GM19455 (cell line): ENCODE measurements at regions not wholly inside any gene's neighbourhood (a gene's known extent, or its start where the extent isn't known, plus 50 kb on each side); places are given as distances from the start of the nearest gene placed in this dataset.
"Not testable (repeated sequence)": the region's sequence is repeated elsewhere in the genome, so short reads cannot be mapped to it uniquely, and the experiment has no call there.

Experiments
- ATAC-seq: cut with Tn5 transposase; IDR thresholded peaks from one replicate; pipeline ENCODE4 v1.9.1; 2021; ENCODE audit not compliant: unreplicated experiment

DNA sequence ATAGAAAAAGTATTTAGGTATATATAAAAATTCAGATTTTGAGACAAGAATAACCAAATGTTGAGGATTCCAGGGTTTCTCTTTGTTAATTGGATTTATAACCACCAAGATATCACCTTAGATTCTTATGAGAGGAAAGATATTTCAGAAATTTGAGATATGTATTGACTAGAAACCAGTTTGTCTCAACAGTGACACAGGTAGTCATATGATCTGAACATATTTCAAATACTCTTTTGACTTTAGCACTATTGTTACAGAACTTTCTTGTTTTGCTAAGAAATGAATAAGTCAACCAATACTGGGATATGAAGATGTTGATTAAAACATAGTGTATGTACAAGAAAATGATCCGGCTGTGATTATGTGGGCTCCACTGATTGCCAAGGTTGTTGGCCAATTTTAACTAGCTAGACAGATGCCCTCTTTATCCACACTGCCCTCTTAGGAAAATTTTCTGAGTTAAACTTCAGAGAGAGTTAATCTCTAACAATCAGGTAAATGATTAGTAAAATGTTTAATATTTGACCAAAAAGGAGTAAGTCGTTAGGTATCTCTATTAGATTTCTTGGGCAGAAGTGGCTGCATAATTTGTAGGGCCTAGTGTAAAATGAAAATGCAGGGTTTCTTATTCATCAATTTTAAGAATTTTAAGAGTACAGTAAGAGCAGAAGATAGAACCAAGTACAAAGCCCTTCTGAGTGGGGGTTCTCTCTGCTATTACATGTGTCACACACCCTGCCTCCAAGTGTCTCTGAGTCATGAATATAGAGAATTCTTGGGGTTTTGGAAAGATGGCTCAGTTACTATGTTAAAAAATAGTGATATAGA, 376.0 kb downstream of the TFEC start:
- ATAC-seq, result no peak

- ATAC-seq, result no peak
These were observed 381.1 kb downstream of the TFEC start for GRCh38 chr7:115649429-115649828.

DNA sequence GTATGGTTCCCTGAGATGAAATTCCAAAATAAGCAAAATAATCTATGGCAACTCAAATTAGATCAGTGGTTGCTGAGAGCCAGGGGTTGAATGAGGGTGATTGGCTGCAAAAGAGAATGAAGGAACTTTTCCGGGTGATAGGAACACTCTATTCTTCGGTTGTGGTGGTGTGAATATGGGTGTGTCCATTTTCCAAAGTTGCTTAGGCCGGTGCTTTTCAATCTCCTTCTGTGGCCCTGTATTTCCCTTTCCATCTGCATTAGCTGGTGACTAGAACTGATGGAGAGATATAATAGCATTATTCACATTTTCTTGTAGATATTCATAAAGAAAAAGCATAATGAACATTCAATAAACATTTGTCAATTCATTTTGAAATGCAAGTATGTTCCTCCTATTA, 382.9 kb downstream of the TFEC start:
- ATAC-seq, result no peak

- ATAC-seq, result no peak
These were observed 388.4 kb downstream of the TFEC start for GRCh38 chr7:115642194-115642593.

- ATAC-seq, result no peak
These were observed 391.7 kb downstream of the TFEC start for GRCh38 chr7:115638853-115639252.

DNA sequence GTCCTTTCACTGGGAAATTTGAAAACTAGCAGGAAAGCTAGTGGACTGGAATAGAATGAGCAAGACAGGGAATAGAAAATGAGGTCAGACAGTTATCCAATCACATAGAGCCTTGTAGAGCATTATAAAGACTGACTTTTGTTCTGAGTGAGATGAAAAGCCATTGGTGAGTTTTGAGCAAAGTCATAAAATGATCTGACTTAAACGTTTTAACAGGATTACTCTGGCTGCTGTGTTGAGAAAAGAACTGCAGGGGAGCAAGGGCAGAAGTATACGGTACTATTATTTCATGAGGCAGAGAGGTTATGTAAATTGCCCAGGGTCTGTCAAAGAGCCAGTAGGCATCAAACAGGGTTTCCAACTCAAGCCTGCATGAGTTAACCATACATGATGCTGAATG, 393.4 kb downstream of the TFEC start:
- no peak for ATAC-seq

- ATAC-seq, result no peak
These were observed 394.7 kb downstream of the TFEC start for GRCh38 chr7:115635876-115636275.

DNA sequence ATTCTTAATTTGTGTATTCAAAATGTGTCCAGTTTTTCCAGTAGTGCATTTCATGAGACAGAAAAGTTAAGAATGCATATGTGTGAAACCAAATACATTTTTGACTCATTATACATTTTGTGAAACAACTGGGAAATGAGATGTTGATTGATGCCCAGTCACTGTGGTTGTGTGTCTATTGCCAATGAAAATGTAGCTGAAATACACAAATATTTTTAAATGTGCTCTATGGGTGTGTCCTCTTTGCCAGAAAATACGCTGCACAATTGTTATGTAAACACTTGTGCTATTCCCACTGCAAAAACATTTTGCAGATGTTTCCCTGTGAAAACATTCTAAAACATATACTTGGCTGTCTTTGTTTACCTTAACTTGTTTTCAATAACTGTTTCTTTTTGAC, 395.2 kb downstream of the TFEC start:
- no peak for ATAC-seq

GRCh38 chr7:115634633-115635032, 395.9 kb downstream of the TFEC start:
- ATAC-seq, result no peak

- ATAC-seq, result no peak
These were observed 397.9 kb downstream of the TFEC start for GRCh38 chr7:115632636-115633035.

GRCh38 chr7:115631782-115632181, 398.8 kb downstream of the TFEC start:
- no peak for ATAC-seq

DNA sequence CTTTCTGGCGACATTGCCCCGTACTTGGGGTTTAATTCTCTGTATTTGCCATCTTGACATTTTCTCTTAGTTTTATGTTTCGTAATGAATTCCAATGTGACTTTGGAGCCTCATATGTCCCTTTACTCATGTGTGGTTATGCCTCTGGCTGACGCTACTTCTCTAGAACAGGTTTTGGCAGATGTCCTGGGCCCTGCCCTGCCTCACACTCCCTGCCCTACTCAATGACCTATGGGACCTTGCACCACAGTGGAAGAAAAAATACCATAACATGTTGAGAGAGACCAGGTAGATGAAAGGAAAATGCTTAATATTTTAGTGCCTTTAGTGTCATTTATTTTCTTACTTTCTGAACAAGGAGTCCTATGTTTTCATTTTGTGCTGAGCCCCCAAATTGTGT, 400.5 kb downstream of the TFEC start:
- no peak for ATAC-seq

DNA sequence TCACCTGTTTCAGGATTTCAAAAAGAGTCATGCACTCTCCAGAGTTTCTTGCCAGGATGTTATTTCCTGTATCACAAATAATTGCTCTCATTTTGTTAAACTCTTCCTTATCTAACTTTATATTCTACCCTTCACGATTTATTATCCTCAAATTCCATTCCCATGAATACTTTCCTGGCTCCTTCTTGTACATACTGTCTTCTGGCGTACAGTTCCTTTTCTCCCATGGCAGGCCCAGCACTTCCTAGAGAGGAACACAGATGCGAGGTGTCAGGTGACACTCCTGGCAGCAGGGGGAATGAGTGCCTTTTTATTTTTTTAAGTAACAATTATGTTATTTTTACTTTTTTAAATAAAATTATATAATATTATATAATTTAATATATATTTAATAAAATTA, 411.9 kb downstream of the TFEC start:
- ATAC-seq, result no peak

DNA sequence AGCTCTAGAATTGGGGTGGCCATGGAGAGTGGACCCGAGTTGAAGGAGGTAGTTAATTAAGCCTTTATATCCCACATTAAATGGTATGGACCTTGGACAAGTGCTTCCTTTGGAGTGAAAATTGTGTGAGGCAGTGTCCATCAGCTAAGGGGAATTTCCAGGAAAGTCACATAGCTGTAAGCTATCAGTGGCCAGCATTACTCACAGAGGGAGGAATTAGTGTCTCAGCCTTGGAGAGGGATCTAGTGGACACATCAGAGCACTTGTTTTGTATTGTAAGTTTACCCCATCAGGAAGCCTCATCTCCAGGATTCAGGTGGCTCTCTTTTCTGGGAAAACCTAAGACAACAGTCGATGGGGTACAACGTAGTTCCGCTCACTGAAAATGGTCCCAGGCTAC, 416.7 kb downstream of the TFEC start:
- no peak for ATAC-seq

GRCh38 chr7:115603416-115603815, 427.1 kb downstream of the TFEC start:
- no peak for ATAC-seq

DNA sequence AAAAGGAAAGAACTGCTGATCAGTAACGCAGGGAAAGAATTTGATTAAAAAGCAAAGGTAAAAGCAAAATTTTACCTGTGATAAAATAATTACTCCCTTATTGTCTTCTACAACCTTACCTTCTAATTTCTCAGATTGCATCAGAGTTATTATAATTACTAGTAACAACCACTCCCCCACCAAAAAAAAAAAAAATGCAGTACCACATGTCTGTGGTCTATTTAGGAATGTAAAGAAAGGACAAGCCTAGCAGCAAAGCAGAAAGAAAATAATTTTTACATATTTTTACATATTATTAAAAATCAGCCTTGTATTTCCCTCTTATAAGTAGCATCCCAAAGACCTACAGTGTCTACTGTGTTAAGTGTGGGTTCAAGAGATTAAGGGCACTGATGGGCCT, 430.4 kb downstream of the TFEC start:
- no peak for ATAC-seq

GRCh38 chr7:115599184-115599583, 431.4 kb downstream of the TFEC start:
- ATAC-seq, result not testable (repeated sequence)

GRCh38 chr7:115597220-115597619, 433.3 kb downstream of the TFEC start:
- not testable (repeated sequence) for ATAC-seq

DNA sequence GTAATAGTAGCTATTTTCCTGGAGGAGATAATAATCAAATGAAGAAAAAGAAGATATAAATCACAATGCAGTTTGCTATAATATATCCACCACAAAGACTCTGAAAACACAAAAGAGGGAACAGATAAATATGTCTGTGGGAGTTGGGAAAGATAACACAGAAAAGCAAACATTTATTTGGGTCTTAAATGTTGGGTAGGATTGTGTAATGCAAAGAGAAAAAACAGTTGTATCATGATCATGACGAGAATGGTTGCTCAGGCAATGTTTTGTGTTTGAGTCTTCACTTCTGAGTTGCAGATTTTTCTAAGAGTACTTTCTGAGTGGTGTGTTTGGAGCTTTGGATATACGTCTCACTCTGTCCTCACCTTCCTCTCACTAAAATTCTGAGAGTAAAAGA, 437.5 kb downstream of the TFEC start:
- ATAC-seq, result no peak

DNA sequence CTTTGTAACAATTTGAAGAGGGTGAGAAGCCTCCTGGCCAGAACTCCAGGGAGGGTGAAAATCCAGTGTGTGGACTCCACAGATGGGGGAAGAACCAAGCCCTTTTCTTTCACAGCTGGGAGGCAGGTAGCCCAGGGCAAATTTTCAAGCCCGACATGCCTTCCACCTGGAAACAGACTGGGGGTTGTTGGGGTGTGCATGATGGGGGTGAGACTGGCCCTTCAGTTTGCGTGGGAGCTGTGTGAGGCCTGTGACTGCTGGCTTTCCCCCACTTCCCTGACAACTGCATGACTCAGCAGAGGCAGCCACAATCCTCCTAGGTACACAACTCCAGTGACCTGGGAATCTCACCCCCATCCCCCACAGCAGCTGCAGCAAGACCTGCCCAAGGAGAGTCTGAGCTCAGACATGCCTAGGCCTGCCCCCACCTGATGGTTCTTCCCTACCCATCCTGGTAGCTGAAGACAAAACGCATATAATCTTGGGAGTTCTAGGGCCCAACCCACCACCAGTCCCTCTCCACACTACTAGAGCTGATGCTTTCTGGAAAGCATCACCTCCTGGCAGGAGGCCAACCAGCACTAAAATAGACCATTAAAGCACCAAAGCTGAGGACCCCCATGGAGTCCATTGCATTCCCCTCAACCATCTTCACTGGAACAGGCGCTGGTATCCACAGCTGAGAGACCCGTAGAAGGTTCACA, 445.4 kb downstream of the TFEC start:
- ATAC-seq, result no peak

- no peak for ATAC-seq
These were observed 447.6 kb downstream of the TFEC start for GRCh38 chr7:115582956-115583355.

GRCh38 chr7:115578576-115578975, 452.0 kb downstream of the TFEC start:
- ATAC-seq, result no peak
